WTC11 (cell line): ENCODE measurements at regions not wholly inside any gene's neighbourhood (a gene's known extent, or its start where the extent isn't known, plus 50 kb on each side); places are given as distances from the start of the nearest gene placed in this dataset.

Experiments
- ATAC-seq: fragments of 200-7000 bp; cut with Tn5 transposase; 2 replicates; pipeline ENCODE4 v1.10.0; 2021; ENCODE audit warnings: mild to moderate bottlenecking, moderate library complexity
- CTCF ChIA-PET: fragments of 300-600 bp; sonication (Branson Sonifier 250); formaldehyde crosslinking; loops from one replicate; lab custom pipeline; 2021; ENCODE audit warnings: antibody characterized with exemption; lab: Charles Lee
- POLR2A ChIA-PET: fragments of 350-600 bp; sonication (Branson Sonifier 250); formaldehyde crosslinking; loops from one replicate; lab custom pipeline; 2021; ENCODE audit warnings: antibody characterized with exemption; lab: Charles Lee
- DNase-seq: peaks from one replicate; pipeline ENCODE4 v3.0.0; 2021; ENCODE audit warnings: low spot score
- H3K27ac Mint-ChIP-seq: 2 replicates; pipeline ENCODE4 v1.8.0; 2021; ENCODE audit warnings: mixed read lengths
- H3K27me3 Mint-ChIP-seq: 2 replicates; pipeline ENCODE4 v1.8.0; 2021; ENCODE audit warnings: low read depth, mild to moderate bottlenecking, moderate library complexity, mixed read lengths
- H3K36me3 Mint-ChIP-seq: 2 replicates; pipeline ENCODE4 v1.8.0; 2021; ENCODE audit warnings: mixed read lengths
- H3K4me1 Mint-ChIP-seq: 2 replicates; pipeline ENCODE4 v1.8.0; 2022; ENCODE audit warnings: mixed read lengths
- H3K4me3 Mint-ChIP-seq: 2 replicates; pipeline ENCODE4 v1.8.0; 2021; ENCODE audit warnings: mild to moderate bottlenecking, moderate library complexity, mixed read lengths
- H3K9me3 Mint-ChIP-seq: 2 replicates; pipeline ENCODE4 v1.8.0; 2021; ENCODE audit warnings: mixed read lengths
- CDX4 ChIP-seq: fragments of 250-450 bp; sonication (Bioruptor Pico); IDR thresholded peaks from 2 replicates; pipeline ENCODE4 v1.9.0; 2021; ENCODE audit warnings: moderate library complexity, mild to moderate bottlenecking, inconsistent platforms, borderline replicate concordance
- E2F1 ChIP-seq: sonication (generic); formaldehyde crosslinking; IDR thresholded peaks from 2 replicates; pipeline ENCODE4 v1.8.0; 2022; ENCODE audit warnings: mild to moderate bottlenecking, missing genetic modification reagents
- FOXJ3 ChIP-seq: sonication (generic); formaldehyde crosslinking; IDR thresholded peaks from 2 replicates; pipeline ENCODE4 v1.9.0; 2021; ENCODE audit warnings: missing genetic modification reagents, mild to moderate bottlenecking, borderline replicate concordance
- FOXK1 ChIP-seq: sonication (generic); formaldehyde crosslinking; IDR thresholded peaks from 2 replicates; pipeline ENCODE4 v1.8.0; 2022; ENCODE audit warnings: mild to moderate bottlenecking, moderate library complexity, missing genetic modification reagents
- GTF2I ChIP-seq: fragments of 250-450 bp; sonication (Bioruptor Pico); conservative IDR thresholded peaks from 2 replicates; pipeline ENCODE4 v1.4.0; 2021; ENCODE audit warnings: mild to moderate bottlenecking
- JAZF1 ChIP-seq: fragments of 250-450 bp; sonication (Bioruptor Pico); IDR thresholded peaks from 2 replicates; pipeline ENCODE4 v1.9.0; 2021; ENCODE audit warnings: moderate library complexity, mild to moderate bottlenecking, inconsistent platforms
- JUN ChIP-seq: sonication (generic); formaldehyde crosslinking; IDR thresholded peaks from 2 replicates; pipeline ENCODE4 v1.8.0; 2023; ENCODE audit warnings: mild to moderate bottlenecking, missing genetic modification reagents
- MYBL2 ChIP-seq: sonication (generic); formaldehyde crosslinking; IDR thresholded peaks from 2 replicates; pipeline ENCODE4 v1.8.1; 2023; ENCODE audit warnings: mild to moderate bottlenecking, moderate library complexity, missing genetic modification reagents
- NFE2L1 ChIP-seq: sonication (generic); formaldehyde crosslinking; IDR thresholded peaks from 2 replicates; pipeline ENCODE4 v1.8.1; 2023; ENCODE audit warnings: missing genetic modification reagents
- NR1H2 ChIP-seq: sonication (generic); formaldehyde crosslinking; IDR thresholded peaks from 2 replicates; pipeline ENCODE4 v1.9.0; 2021; ENCODE audit warnings: mild to moderate bottlenecking, moderate library complexity, missing genetic modification reagents
- NR3C1 ChIP-seq: sonication (generic); formaldehyde crosslinking; conservative IDR thresholded peaks from 2 replicates; pipeline ENCODE4 v1.8.1; 2023; ENCODE audit warnings: low read depth, mild to moderate bottlenecking, missing genetic modification reagents
- PRRX2 ChIP-seq: fragments of 250-450 bp; sonication (Bioruptor Pico); IDR thresholded peaks from 2 replicates; pipeline ENCODE4 v1.8.0; 2021; ENCODE audit warnings: mild to moderate bottlenecking
- SOX15 ChIP-seq: fragments of 250-450 bp; sonication (Bioruptor Pico); IDR thresholded peaks from 2 replicates; pipeline ENCODE4 v1.9.0; 2021; ENCODE audit warnings: mild to moderate bottlenecking
- STAT6 ChIP-seq: sonication (generic); formaldehyde crosslinking; conservative IDR thresholded peaks from 2 replicates; pipeline ENCODE4 v1.8.1; 2023; ENCODE audit warnings: mild to moderate bottlenecking, low read depth, missing genetic modification reagents, moderate library complexity
- TEAD4 ChIP-seq: sonication (generic); formaldehyde crosslinking; IDR thresholded peaks from 2 replicates; pipeline ENCODE4 v1.8.0; 2022; ENCODE audit warnings: mild to moderate bottlenecking, missing genetic modification reagents
- TP53 ChIP-seq: sonication (generic); formaldehyde crosslinking; IDR thresholded peaks from 2 replicates; pipeline ENCODE4 v1.8.1; 2023; ENCODE audit warnings: mild to moderate bottlenecking, missing genetic modification reagents
- ZMAT4 ChIP-seq: fragments of 250-450 bp; sonication (Bioruptor Pico); IDR thresholded peaks from 2 replicates; pipeline ENCODE4 v1.9.0; 2021; ENCODE audit warnings: mild to moderate bottlenecking
- ZNF263 ChIP-seq: sonication (generic); formaldehyde crosslinking; IDR thresholded peaks from 2 replicates; pipeline ENCODE4 v1.8.1; 2022; ENCODE audit warnings: low read depth, mild to moderate bottlenecking, moderate library complexity, missing genetic modification reagents
- ZNF317 ChIP-seq: sonication (generic); formaldehyde crosslinking; IDR thresholded peaks from 2 replicates; pipeline ENCODE4 v1.8.1; 2023; ENCODE audit warnings: low read depth, mild to moderate bottlenecking, moderate library complexity, missing genetic modification reagents, borderline replicate concordance
- ZNF671 ChIP-seq: fragments of 250-450 bp; sonication (Bioruptor Pico); IDR thresholded peaks from 2 replicates; pipeline ENCODE4 v1.8.0; 2021; ENCODE audit warnings: mild to moderate bottlenecking
- TF ChIP-seq, protein P1 (sequence below): sonication (generic); formaldehyde crosslinking; IDR thresholded peaks from 2 replicates; pipeline ENCODE4 v1.8.0; 2022; ENCODE audit warnings: missing genetic modification reagents
- TF ChIP-seq, protein P2 (sequence below): sonication (generic); formaldehyde crosslinking; IDR thresholded peaks from 2 replicates; pipeline ENCODE4 v1.8.1; 2022; ENCODE audit warnings: low read depth, missing genetic modification reagents, borderline replicate concordance
- TF ChIP-seq, protein P3 (sequence below): sonication (generic); formaldehyde crosslinking; IDR thresholded peaks from 2 replicates; pipeline ENCODE4 v1.8.0; 2023; ENCODE audit warnings: missing genetic modification reagents, mild to moderate bottlenecking, borderline replicate concordance

DNA sequence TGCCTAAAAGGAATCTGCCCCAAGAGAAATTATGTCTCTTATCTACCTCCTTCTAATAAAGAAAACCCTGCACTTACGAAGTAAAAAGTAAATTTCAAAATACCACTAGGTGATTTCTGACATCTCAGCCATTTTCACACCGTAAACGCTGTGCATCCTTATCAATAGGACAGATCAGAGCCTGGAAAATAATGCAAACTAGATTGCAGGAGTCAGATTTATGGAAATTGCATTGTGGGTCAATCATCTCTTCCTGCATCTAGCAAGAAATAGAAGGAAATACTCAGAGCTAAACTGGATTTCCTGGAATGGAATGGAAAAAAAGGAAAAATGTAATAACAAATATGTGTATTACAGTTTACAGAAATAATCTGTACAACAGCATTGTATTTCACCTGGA lies 114.3 kb upstream of the PLPPR4 start:
- H3K36me3 Mint-ChIP-seq = no peaks in the 10 kb centered on the region
- H3K27me3 Mint-ChIP-seq = no peaks in the 10 kb centered on the region
- no peak for DNase-seq
- no peak for ATAC-seq
- TF ChIP-seq, protein P1, sequence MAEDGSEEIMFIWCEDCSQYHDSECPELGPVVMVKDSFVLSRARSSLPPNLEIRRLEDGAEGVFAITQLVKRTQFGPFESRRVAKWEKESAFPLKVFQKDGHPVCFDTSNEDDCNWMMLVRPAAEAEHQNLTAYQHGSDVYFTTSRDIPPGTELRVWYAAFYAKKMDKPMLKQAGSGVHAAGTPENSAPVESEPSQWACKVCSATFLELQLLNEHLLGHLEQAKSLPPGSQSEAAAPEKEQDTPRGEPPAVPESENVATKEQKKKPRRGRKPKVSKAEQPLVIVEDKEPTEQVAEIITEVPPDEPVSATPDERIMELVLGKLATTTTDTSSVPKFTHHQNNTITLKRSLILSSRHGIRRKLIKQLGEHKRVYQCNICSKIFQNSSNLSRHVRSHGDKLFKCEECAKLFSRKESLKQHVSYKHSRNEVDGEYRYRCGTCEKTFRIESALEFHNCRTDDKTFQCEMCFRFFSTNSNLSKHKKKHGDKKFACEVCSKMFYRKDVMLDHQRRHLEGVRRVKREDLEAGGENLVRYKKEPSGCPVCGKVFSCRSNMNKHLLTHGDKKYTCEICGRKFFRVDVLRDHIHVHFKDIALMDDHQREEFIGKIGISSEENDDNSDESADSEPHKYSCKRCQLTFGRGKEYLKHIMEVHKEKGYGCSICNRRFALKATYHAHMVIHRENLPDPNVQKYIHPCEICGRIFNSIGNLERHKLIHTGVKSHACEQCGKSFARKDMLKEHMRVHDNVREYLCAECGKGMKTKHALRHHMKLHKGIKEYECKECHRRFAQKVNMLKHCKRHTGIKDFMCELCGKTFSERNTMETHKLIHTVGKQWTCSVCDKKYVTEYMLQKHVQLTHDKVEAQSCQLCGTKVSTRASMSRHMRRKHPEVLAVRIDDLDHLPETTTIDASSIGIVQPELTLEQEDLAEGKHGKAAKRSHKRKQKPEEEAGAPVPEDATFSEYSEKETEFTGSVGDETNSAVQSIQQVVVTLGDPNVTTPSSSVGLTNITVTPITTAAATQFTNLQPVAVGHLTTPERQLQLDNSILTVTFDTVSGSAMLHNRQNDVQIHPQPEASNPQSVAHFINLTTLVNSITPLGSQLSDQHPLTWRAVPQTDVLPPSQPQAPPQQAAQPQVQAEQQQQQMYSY (CRISPR knock-in tag) = no peak
- TF ChIP-seq NFE2L1 (no peak), MYBL2 (CRISPR knock-in tag) (no peak), FOXJ3 (CRISPR knock-in tag) (no peak), TP53 (CRISPR knock-in tag) (no peak), SOX15 (no peak), FOXK1 (CRISPR knock-in tag) (no peak), TEAD4 (CRISPR knock-in tag) (no peak), PRRX2 (CRISPR knock-in tag) (no peak), GTF2I (no peak), ZNF317 (CRISPR knock-in tag) (no peak), JAZF1 (CRISPR knock-in tag) (no peak)
- TF ChIP-seq, protein P2, sequence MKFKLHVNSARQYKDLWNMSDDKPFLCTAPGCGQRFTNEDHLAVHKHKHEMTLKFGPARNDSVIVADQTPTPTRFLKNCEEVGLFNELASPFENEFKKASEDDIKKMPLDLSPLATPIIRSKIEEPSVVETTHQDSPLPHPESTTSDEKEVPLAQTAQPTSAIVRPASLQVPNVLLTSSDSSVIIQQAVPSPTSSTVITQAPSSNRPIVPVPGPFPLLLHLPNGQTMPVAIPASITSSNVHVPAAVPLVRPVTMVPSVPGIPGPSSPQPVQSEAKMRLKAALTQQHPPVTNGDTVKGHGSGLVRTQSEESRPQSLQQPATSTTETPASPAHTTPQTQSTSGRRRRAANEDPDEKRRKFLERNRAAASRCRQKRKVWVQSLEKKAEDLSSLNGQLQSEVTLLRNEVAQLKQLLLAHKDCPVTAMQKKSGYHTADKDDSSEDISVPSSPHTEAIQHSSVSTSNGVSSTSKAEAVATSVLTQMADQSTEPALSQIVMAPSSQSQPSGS (CRISPR knock-in tag) = no peak
- no peaks in the 10 kb centered on the region for H3K9me3 Mint-ChIP-seq
- H3K4me3 Mint-ChIP-seq = no peak overlapping the region
- ChIA-PET CTCF (no interaction called here), POLR2A (no interaction called here)
- no peak overlapping the region for H3K27ac Mint-ChIP-seq
- H3K4me1 Mint-ChIP-seq = no peaks in the 10 kb centered on the region; the same call in 1 of the 2 replicates

- Mint-ChIP-seq H3K4me1 (no peaks in the 10 kb centered on the region; the same call in 1 of the 2 replicates), H3K27ac (no peak overlapping the region), H3K27me3 (no peaks in the 10 kb centered on the region), H3K36me3 (no peaks in the 10 kb centered on the region), H3K9me3 (no peaks in the 10 kb centered on the region), H3K4me3 (no peak overlapping the region)
- POLR2A ChIA-PET = no interaction called here
- DNase-seq (no peak), ATAC-seq (no peak)
- CTCF ChIA-PET = no interaction called here
- TF ChIP-seq ZNF671 (CRISPR knock-in tag) = no peak
- TF ChIP-seq NR3C1 (CRISPR knock-in tag) = no peak
- no peak for TF ChIP-seq E2F1 (CRISPR knock-in tag)
- no peak for TF ChIP-seq JUN (CRISPR knock-in tag)
- TF ChIP-seq NR1H2 (CRISPR knock-in tag) = no peak
- no peak for TF ChIP-seq ZNF263 (CRISPR knock-in tag)
- TF ChIP-seq NFE2L1 = no peak
- no peak for TF ChIP-seq ZMAT4 (CRISPR knock-in tag)
- TF ChIP-seq CDX4 (CRISPR knock-in tag) = no peak
- TF ChIP-seq, protein P3, sequence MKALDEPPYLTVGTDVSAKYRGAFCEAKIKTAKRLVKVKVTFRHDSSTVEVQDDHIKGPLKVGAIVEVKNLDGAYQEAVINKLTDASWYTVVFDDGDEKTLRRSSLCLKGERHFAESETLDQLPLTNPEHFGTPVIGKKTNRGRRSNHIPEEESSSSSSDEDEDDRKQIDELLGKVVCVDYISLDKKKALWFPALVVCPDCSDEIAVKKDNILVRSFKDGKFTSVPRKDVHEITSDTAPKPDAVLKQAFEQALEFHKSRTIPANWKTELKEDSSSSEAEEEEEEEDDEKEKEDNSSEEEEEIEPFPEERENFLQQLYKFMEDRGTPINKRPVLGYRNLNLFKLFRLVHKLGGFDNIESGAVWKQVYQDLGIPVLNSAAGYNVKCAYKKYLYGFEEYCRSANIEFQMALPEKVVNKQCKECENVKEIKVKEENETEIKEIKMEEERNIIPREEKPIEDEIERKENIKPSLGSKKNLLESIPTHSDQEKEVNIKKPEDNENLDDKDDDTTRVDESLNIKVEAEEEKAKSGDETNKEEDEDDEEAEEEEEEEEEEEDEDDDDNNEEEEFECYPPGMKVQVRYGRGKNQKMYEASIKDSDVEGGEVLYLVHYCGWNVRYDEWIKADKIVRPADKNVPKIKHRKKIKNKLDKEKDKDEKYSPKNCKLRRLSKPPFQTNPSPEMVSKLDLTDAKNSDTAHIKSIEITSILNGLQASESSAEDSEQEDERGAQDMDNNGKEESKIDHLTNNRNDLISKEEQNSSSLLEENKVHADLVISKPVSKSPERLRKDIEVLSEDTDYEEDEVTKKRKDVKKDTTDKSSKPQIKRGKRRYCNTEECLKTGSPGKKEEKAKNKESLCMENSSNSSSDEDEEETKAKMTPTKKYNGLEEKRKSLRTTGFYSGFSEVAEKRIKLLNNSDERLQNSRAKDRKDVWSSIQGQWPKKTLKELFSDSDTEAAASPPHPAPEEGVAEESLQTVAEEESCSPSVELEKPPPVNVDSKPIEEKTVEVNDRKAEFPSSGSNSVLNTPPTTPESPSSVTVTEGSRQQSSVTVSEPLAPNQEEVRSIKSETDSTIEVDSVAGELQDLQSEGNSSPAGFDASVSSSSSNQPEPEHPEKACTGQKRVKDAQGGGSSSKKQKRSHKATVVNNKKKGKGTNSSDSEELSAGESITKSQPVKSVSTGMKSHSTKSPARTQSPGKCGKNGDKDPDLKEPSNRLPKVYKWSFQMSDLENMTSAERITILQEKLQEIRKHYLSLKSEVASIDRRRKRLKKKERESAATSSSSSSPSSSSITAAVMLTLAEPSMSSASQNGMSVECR = no peak
- no peak for TF ChIP-seq STAT6 (CRISPR knock-in tag)
Measured at GRCh38 chr1:99152132-99152531, 112.2 kb upstream of the PLPPR4 start.
